ENCODE measurements at regions not wholly inside any gene's neighbourhood (a gene's known extent, or its start where the extent isn't known, plus 50 kb on each side); places are given as distances from the start of the nearest gene placed in this dataset.

- TF ChIP-seq EP300 (IDR thresholded peaks at IDR 0.05; ENCODE audit: borderline replicate concordance in 1 of 2, low read depth in 1 of 2, low read length in 1 of 2) (no peak), ELF1 (IDR thresholded peaks at IDR 0.05) (no peak), EZH2phosphoT487 (IDR thresholded peaks at IDR 0.05; ENCODE audit: borderline replicate concordance, low read depth) (no peak), NFIC (IDR thresholded peaks at IDR 0.05; ENCODE audit: borderline replicate concordance) (no peak), POLR2AphosphoS5 (IDR thresholded peaks at IDR 0.05; ENCODE audit: low read depth, low read length) (no peak), SIN3A (IDR thresholded peaks at IDR 0.05; ENCODE audit: borderline replicate concordance, low read depth, low read length) (no peak)
- TF ChIP-seq, protein P1, sequence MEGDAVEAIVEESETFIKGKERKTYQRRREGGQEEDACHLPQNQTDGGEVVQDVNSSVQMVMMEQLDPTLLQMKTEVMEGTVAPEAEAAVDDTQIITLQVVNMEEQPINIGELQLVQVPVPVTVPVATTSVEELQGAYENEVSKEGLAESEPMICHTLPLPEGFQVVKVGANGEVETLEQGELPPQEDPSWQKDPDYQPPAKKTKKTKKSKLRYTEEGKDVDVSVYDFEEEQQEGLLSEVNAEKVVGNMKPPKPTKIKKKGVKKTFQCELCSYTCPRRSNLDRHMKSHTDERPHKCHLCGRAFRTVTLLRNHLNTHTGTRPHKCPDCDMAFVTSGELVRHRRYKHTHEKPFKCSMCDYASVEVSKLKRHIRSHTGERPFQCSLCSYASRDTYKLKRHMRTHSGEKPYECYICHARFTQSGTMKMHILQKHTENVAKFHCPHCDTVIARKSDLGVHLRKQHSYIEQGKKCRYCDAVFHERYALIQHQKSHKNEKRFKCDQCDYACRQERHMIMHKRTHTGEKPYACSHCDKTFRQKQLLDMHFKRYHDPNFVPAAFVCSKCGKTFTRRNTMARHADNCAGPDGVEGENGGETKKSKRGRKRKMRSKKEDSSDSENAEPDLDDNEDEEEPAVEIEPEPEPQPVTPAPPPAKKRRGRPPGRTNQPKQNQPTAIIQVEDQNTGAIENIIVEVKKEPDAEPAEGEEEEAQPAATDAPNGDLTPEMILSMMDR (IDR thresholded peaks at IDR 0.05) = no peak
These were observed 98.0 kb upstream of the KCNG1 start for GRCh38 chr20:51120868-51121267.

All from SK-N-SH (cell line).